Cardiac fibroblast (primary cell): ENCODE measurements at regions not wholly inside any gene's neighbourhood (a gene's known extent, or its start where the extent isn't known, plus 50 kb on each side); places are given as distances from the start of the nearest gene placed in this dataset.

Experiments used
- DNase-seq, 2 donors: peaks; one replicate each; pipeline versions ENCODE4 v3.0.0 to v3.0.0-alpha.2; 2010; ENCODE audit warnings: low read depth in 2 of 2
- H3K4me3 ChIP-seq, 2 donors: replicated peaks in 1 of 2; 1 replicate in 1 of 2; 2 replicates in 1 of 2; pipeline ENCODE4 v1.5.1; 2011; ENCODE audit warnings: low read depth in 2 of 2, low read length in 2 of 2, mild to moderate bottlenecking in 2 of 2, moderate library complexity in 1 of 2
- CTCF ChIP-seq: IDR thresholded peaks from one replicate; pipeline ENCODE4 v1.5.1; 2011; ENCODE audit warnings: low read depth, mild to moderate bottlenecking, low read length, inconsistent platforms

- no peak overlapping the region for H3K4me3 ChIP-seq
- no peak for TF ChIP-seq CTCF
- no peak for DNase-seq
Measured at GRCh38 chr2:158049129-158049855, 52.4 kb upstream of the UPP2 start.

- H3K4me3 ChIP-seq = no peak overlapping the region
- TF ChIP-seq CTCF = no peak
- no peak for DNase-seq
Measured at GRCh38 chr2:158048327-158048726, 53.3 kb upstream of the UPP2 start.

- no peak overlapping the region for H3K4me3 ChIP-seq
- TF ChIP-seq CTCF = no peak
- no peak for DNase-seq
Measured at GRCh38 chr2:158047156-158047611, 54.5 kb upstream of the UPP2 start.

GRCh38 chr2:158046121-158046880 lies 55.4 kb upstream of the UPP2 start:
- TF ChIP-seq CTCF = no peak
- no peak overlapping the region for H3K4me3 ChIP-seq
- DNase-seq = no peak

GRCh38 chr2:158045362-158045761 lies 56.3 kb upstream of the UPP2 start:
- TF ChIP-seq CTCF = no peak
- DNase-seq = no peak
- no peak overlapping the region for H3K4me3 ChIP-seq

- no peak overlapping the region for H3K4me3 ChIP-seq
- no peak for DNase-seq
- TF ChIP-seq CTCF = no peak
Measured at GRCh38 chr2:158043181-158043948, 58.3 kb upstream of the UPP2 start.
